H9 (cell line): ENCODE measurements at regions not wholly inside any gene's neighbourhood (a gene's known extent, or its start where the extent isn't known, plus 50 kb on each side); places are given as distances from the start of the nearest gene placed in this dataset.
"Not testable (repeated sequence)": the region's sequence is repeated elsewhere in the genome, so short reads cannot be mapped to it uniquely, and the experiment has no call there.

Experiments
- DNase-seq: peaks from one replicate; pipeline ENCODE4 v3.0.0-alpha.2; 2017
- H2AFZ ChIP-seq: one replicate; pipeline ENCODE4 v1.6.1; 2013; ENCODE audit warnings: mild to moderate bottlenecking, low read length, control low read depth, moderate library complexity
- H2AK5ac ChIP-seq: 2 replicates; pipeline ENCODE4 v1.6.1; 2013; ENCODE audit warnings: low read length, control low read depth, mixed read lengths; ENCODE audit not compliant: insufficient read length
- H2BK120ac ChIP-seq: one replicate; pipeline ENCODE4 v1.6.1; 2013; ENCODE audit warnings: low read depth, mild to moderate bottlenecking, low read length, control low read depth, inconsistent platforms; ENCODE audit not compliant: poor library complexity, severe bottlenecking
- H2BK12ac ChIP-seq: 2 replicates; pipeline ENCODE4 v1.6.1; 2013; ENCODE audit warnings: low read length, control low read depth, mixed read lengths, low read depth; ENCODE audit not compliant: insufficient read length
- H2BK15ac ChIP-seq: 2 replicates; pipeline ENCODE4 v1.6.1; 2013; ENCODE audit warnings: low read depth, low read length, control low read depth
- H2BK20ac ChIP-seq: one replicate; pipeline ENCODE4 v1.6.1; 2013; ENCODE audit warnings: low read depth, mild to moderate bottlenecking, low read length, control low read depth, inconsistent platforms; ENCODE audit not compliant: poor library complexity, severe bottlenecking
- H2BK5ac ChIP-seq: 2 replicates; pipeline ENCODE4 v1.6.1; 2013; ENCODE audit warnings: low read length, control low read depth, mixed read lengths; ENCODE audit not compliant: insufficient read length
- H3K14ac ChIP-seq: 2 replicates; pipeline ENCODE4 v1.6.1; 2013; ENCODE audit warnings: low read length, control low read depth; ENCODE audit not compliant: insufficient read depth
- H3K18ac ChIP-seq: 2 replicates; pipeline ENCODE4 v1.6.1; 2013; ENCODE audit warnings: low read depth, mild to moderate bottlenecking, mixed read lengths, low read length, control low read depth; ENCODE audit not compliant: insufficient read length
- H3K23ac ChIP-seq: 2 replicates; pipeline ENCODE4 v1.6.1; 2013; ENCODE audit warnings: low read length, control low read depth, mixed read lengths, low read depth; ENCODE audit not compliant: insufficient read length
- H3K23me2 ChIP-seq: 2 replicates; pipeline ENCODE4 v1.6.1; 2013; ENCODE audit warnings: low read depth, mild to moderate bottlenecking, mixed read lengths, low read length, control low read depth; ENCODE audit not compliant: insufficient read length, poor library complexity, severe bottlenecking
- H3K27ac ChIP-seq: 2 replicates; pipeline ENCODE4 v1.5.1; 2013; ENCODE audit warnings: low read length, control low read depth, mixed read lengths, low read depth; ENCODE audit not compliant: insufficient read length
- H3K27me3 ChIP-seq: 2 replicates; pipeline ENCODE4 v1.6.1; 2013; ENCODE audit warnings: low read length, control low read depth, inconsistent platforms; ENCODE audit not compliant: insufficient read depth
- H3K4ac ChIP-seq: 2 replicates; pipeline ENCODE4 v1.6.1; 2013; ENCODE audit warnings: low read depth, mild to moderate bottlenecking, control low read depth, inconsistent platforms, low read length, moderate library complexity
- H3K4me1 ChIP-seq: 2 replicates; pipeline ENCODE4 v1.6.1; 2013; ENCODE audit warnings: low read length, control low read depth, inconsistent platforms; ENCODE audit not compliant: insufficient read depth
- H3K4me2 ChIP-seq: 2 replicates; pipeline ENCODE4 v1.6.1; 2013; ENCODE audit warnings: low read length, control low read depth, mixed read lengths; ENCODE audit not compliant: insufficient read length, insufficient read depth
- H3K56ac ChIP-seq: 2 replicates; pipeline ENCODE4 v1.6.1; 2013; ENCODE audit warnings: low read depth, mild to moderate bottlenecking, mixed read lengths, low read length, control low read depth; ENCODE audit not compliant: insufficient read length
- H3K79me1 ChIP-seq: 2 replicates; pipeline ENCODE4 v1.6.1; 2013; ENCODE audit warnings: low read depth, mild to moderate bottlenecking, moderate library complexity, low read length, control low read depth, inconsistent platforms; ENCODE audit not compliant: insufficient read depth, poor library complexity, severe bottlenecking
- H3K79me2 ChIP-seq: 2 replicates; pipeline ENCODE4 v1.6.1; 2013; ENCODE audit warnings: low read length, control low read depth, inconsistent platforms; ENCODE audit not compliant: insufficient read depth
- H3K9ac ChIP-seq: 2 replicates; pipeline ENCODE4 v1.6.1; 2013; ENCODE audit warnings: low read length, control low read depth, mixed read lengths; ENCODE audit not compliant: insufficient read length; ENCODE audit errors: extremely low read depth
- H3K9me3 ChIP-seq: one replicate; pipeline ENCODE4 v1.6.1; 2013; ENCODE audit warnings: low read depth, low read length, inconsistent platforms; ENCODE audit not compliant: control insufficient read depth
- H3T11ph ChIP-seq: one replicate; pipeline ENCODE4 v1.6.1; 2013; ENCODE audit warnings: mild to moderate bottlenecking, low read length, control low read depth, inconsistent platforms
- H4K20me1 ChIP-seq: one replicate; pipeline ENCODE4 v1.6.1; 2013; ENCODE audit not compliant: control insufficient read depth, insufficient read length, insufficient read depth
- H4K5ac ChIP-seq: 2 replicates; pipeline ENCODE4 v1.6.1; 2013; ENCODE audit warnings: low read depth, mild to moderate bottlenecking, mixed read lengths, low read length, control low read depth; ENCODE audit not compliant: insufficient read length
- H4K8ac ChIP-seq: replicated peaks from 2 replicates; pipeline ENCODE4 v1.6.1; 2013; ENCODE audit warnings: low read length, control low read depth, mixed read lengths, low read depth; ENCODE audit not compliant: insufficient read length
- H4K91ac ChIP-seq: 2 replicates; pipeline ENCODE4 v1.6.1; 2013; ENCODE audit warnings: low read depth, mild to moderate bottlenecking, moderate library complexity, mixed read lengths, low read length, control low read depth; ENCODE audit not compliant: insufficient read length
- H3K27ac Mint-ChIP-seq, 3 experiments: 2 replicates in 2 of 3; 3 replicates in 1 of 3; pipeline ENCODE4 v1.8.0; 2020 to 2021; ENCODE audit warnings: mixed read lengths in 3 of 3, mild to moderate bottlenecking in 1 of 3, moderate library complexity in 1 of 3
- H3K27me3 Mint-ChIP-seq: 2 replicates; pipeline ENCODE4 v1.8.0; 2021; ENCODE audit warnings: low read depth, mild to moderate bottlenecking, moderate library complexity, mixed read lengths
- H3K36me3 Mint-ChIP-seq, 3 experiments: 2 replicates in 2 of 3; 3 replicates in 1 of 3; pipeline ENCODE4 v1.8.0; 2020 to 2021; ENCODE audit warnings: low read depth in 3 of 3, mixed read lengths in 3 of 3; ENCODE audit not compliant: insufficient read depth in 1 of 3
- H3K4me1 Mint-ChIP-seq, 2 experiments: 2 replicates each; pipeline ENCODE4 v1.8.0; 2020; ENCODE audit warnings: mixed read lengths in 2 of 2
- H3K4me3 Mint-ChIP-seq, 2 experiments: 2 replicates in 1 of 2; 3 replicates in 1 of 2; pipeline ENCODE4 v1.8.0; 2020 to 2021; ENCODE audit warnings: mild to moderate bottlenecking in 2 of 2, mixed read lengths in 2 of 2, moderate library complexity in 1 of 2
- H3K9me3 Mint-ChIP-seq, 2 experiments: 2 replicates in 1 of 2; 3 replicates in 1 of 2; pipeline ENCODE4 v1.8.0; 2020; ENCODE audit warnings: mild to moderate bottlenecking in 2 of 2, mixed read lengths in 2 of 2, moderate library complexity in 1 of 2
- WGBS: extraction: QIAGEN DNeasy Blood & Tissue Kit; methylation state at CpG from one replicate; pipeline ENCODE4 v1.1.7; 2013; ENCODE audit warnings: missing lambda C conversion rate, low lambda C conversion rate, mixed read lengths; ENCODE audit not compliant: insufficient read length; ENCODE audit errors: extremely low coverage; 5-methylcytosine and 5-hydroxymethylcytosine counted together

DNA sequence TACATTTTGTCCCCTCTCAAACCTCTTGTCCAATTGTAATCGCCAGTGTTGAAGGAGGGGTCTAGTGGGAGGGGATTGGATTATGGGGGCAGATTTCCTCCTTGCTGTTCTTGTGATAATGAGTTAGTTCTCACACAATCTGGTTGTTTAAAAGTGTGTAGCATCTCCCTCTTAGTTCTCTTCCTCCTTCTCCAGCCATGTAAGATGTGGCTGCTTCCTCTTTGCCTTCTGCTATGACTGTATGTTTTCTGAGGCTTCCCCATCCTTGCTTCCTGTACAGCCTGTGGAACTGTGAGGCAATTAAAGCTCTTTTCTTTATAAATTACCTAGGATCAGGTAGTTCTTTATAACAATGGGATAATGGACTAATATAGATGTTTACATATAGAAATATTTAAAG, 162.3 kb upstream of the C1QTNF3 start:
- not testable (repeated sequence) for DNase-seq, H2BK15ac ChIP-seq, H3K56ac ChIP-seq, H3K27ac Mint-ChIP-seq, H3K27me3 ChIP-seq, H4K20me1 ChIP-seq, H3K4me2 ChIP-seq, H3K9me3 ChIP-seq, H3K23ac ChIP-seq, H2BK120ac ChIP-seq, H3K4me1 Mint-ChIP-seq, H3T11ph ChIP-seq, H3K36me3 Mint-ChIP-seq, H3K4me1 ChIP-seq, H3K4me3 Mint-ChIP-seq, H3K14ac ChIP-seq, H2BK5ac ChIP-seq, H3K79me1 ChIP-seq, H4K8ac ChIP-seq, H3K27ac ChIP-seq, H3K9ac ChIP-seq, H4K5ac ChIP-seq, H3K4ac ChIP-seq, H2AK5ac ChIP-seq, H2BK20ac ChIP-seq, H2BK12ac ChIP-seq, H2AFZ ChIP-seq, H3K23me2 ChIP-seq, H3K79me2 ChIP-seq, H4K91ac ChIP-seq, H3K27me3 Mint-ChIP-seq, H3K18ac ChIP-seq, H3K9me3 Mint-ChIP-seq
- no CpG with 5 or more reads among the region's 1 CpG for WGBS

GRCh38 chr5:34217386-34217785, 174.4 kb upstream of the C1QTNF3 start:
- not testable (repeated sequence) for H4K20me1 ChIP-seq, H3K4ac ChIP-seq, H3K4me2 ChIP-seq, H2BK5ac ChIP-seq, H3K27ac ChIP-seq, H3K4me3 Mint-ChIP-seq, H3K9ac ChIP-seq, H2BK120ac ChIP-seq, H3K4me1 ChIP-seq, H3K79me2 ChIP-seq, H3T11ph ChIP-seq, H4K8ac ChIP-seq, H3K9me3 Mint-ChIP-seq, H3K27ac Mint-ChIP-seq, H3K56ac ChIP-seq, H2BK20ac ChIP-seq, H3K27me3 Mint-ChIP-seq, H2BK12ac ChIP-seq, H3K23me2 ChIP-seq, H3K79me1 ChIP-seq, H3K27me3 ChIP-seq, H3K14ac ChIP-seq, H2AFZ ChIP-seq, H4K91ac ChIP-seq, DNase-seq, H2BK15ac ChIP-seq, H3K23ac ChIP-seq, H2AK5ac ChIP-seq, H3K9me3 ChIP-seq, H3K4me1 Mint-ChIP-seq, H4K5ac ChIP-seq, H3K18ac ChIP-seq
- no CpG with 5 or more reads among the region's 1 CpG for WGBS
- H3K36me3 Mint-ChIP-seq: peaks cover 2 to 20% (median 17%) of the 10 kb centered on the region in 3 experiments; a peak in 5 of 7 replicates
